Superior temporal gyrus (tissue), 1 donor: ENCODE measurements at regions not wholly inside any gene's neighbourhood (a gene's known extent, or its start where the extent isn't known, plus 50 kb on each side); places are given as distances from the start of the nearest gene placed in this dataset.

Source experiments
- DNase-seq: peaks from one replicate; pipeline ENCODE4 v3.0.0-alpha.2; 2016; ENCODE audit errors: extremely low spot score

- no peak for DNase-seq
Measured at GRCh38 chr13:59609421-59609820, 554.3 kb downstream of the DIAPH3 start.
